PFSK-1 (cell line): ENCODE measurements at regions not wholly inside any gene's neighbourhood (a gene's known extent, or its start where the extent isn't known, plus 50 kb on each side); places are given as distances from the start of the nearest gene placed in this dataset.

Source experiments
- FOXP2 ChIP-seq: optimal IDR thresholded peaks from 2 replicates; pipeline ENCODE3; 2011; ENCODE audit warnings: borderline replicate concordance, control low read depth, inconsistent platforms; ENCODE audit not compliant: insufficient read depth; ENCODE audit errors: extremely low read length, extremely low read depth
- POLR2AphosphoS5 ChIP-seq: IDR thresholded peaks from 2 replicates; pipeline ENCODE4 v1.6.1; 2012; ENCODE audit warnings: low read depth, mild to moderate bottlenecking, control low read depth, low read length, moderate library complexity
- SIN3A ChIP-seq: IDR thresholded peaks from 2 replicates; pipeline ENCODE4 v1.6.1; 2012; ENCODE audit warnings: mild to moderate bottlenecking, low read length, moderate library complexity, borderline replicate concordance; ENCODE audit not compliant: insufficient read depth
- TAF1 ChIP-seq: IDR thresholded peaks from 2 replicates; pipeline ENCODE4 v1.6.1; 2012; ENCODE audit warnings: low read length, control low read depth, borderline replicate concordance; ENCODE audit not compliant: insufficient read depth
- TF ChIP-seq, protein P1 (sequence below), 2 experiments: IDR thresholded peaks; 2 replicates each; pipeline versions ENCODE4 v1.6.1 to v1.8.0; 2011 to 2012; ENCODE audit warnings: low read depth in 2 of 2, low read length in 2 of 2, control low read depth in 1 of 2, inconsistent platforms in 1 of 2, mild to moderate bottlenecking in 1 of 2, moderate library complexity in 1 of 2; ENCODE audit not compliant: insufficient read depth in 1 of 2

DNA sequence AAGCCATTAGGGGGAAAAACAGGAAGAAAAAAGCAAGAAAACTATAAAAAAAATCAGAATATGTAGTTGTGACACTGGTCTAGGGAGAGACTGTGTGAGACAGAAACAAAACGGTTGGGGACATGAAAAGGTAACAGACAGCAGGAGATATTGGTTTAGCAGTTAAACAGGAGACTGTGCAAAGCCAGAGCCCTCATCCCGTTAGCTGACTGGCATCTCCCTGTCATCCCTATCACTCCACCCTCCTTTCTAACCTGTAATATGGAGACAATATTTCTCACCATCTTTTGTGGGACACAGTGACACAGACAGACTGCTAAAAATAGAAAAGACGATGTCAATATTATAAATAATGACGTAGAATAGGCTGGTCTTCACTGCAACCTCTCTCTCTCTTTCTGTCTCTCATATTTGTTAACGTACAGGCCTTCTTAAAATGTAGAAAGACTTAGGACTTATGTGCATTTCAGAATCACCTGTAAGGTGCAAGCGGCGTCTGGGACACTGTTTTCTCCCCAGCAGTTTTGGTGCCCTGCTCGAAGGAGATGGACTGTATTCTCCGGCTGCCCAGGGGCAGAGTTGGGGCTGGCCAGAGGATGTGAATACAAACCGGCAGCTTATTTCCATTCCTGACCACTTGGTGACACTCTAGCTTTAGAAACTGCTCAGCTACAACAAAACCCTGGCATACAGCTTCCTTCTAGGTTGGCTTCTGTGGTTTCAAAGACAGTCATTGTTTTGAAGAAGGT, 190.6 kb downstream of the MAT2B start:
- TF ChIP-seq FOXP2 (no peak), TAF1 (no peak), POLR2AphosphoS5 (no peak), SIN3A (no peak)
- TF ChIP-seq, protein P1, sequence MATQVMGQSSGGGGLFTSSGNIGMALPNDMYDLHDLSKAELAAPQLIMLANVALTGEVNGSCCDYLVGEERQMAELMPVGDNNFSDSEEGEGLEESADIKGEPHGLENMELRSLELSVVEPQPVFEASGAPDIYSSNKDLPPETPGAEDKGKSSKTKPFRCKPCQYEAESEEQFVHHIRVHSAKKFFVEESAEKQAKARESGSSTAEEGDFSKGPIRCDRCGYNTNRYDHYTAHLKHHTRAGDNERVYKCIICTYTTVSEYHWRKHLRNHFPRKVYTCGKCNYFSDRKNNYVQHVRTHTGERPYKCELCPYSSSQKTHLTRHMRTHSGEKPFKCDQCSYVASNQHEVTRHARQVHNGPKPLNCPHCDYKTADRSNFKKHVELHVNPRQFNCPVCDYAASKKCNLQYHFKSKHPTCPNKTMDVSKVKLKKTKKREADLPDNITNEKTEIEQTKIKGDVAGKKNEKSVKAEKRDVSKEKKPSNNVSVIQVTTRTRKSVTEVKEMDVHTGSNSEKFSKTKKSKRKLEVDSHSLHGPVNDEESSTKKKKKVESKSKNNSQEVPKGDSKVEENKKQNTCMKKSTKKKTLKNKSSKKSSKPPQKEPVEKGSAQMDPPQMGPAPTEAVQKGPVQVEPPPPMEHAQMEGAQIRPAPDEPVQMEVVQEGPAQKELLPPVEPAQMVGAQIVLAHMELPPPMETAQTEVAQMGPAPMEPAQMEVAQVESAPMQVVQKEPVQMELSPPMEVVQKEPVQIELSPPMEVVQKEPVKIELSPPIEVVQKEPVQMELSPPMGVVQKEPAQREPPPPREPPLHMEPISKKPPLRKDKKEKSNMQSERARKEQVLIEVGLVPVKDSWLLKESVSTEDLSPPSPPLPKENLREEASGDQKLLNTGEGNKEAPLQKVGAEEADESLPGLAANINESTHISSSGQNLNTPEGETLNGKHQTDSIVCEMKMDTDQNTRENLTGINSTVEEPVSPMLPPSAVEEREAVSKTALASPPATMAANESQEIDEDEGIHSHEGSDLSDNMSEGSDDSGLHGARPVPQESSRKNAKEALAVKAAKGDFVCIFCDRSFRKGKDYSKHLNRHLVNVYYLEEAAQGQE (IDR thresholded peaks at IDR 0.05; ENCODE audit: insufficient read depth in 1 of 2, low read depth in 2 of 2, low read length in 2 of 2): no peak

DNA sequence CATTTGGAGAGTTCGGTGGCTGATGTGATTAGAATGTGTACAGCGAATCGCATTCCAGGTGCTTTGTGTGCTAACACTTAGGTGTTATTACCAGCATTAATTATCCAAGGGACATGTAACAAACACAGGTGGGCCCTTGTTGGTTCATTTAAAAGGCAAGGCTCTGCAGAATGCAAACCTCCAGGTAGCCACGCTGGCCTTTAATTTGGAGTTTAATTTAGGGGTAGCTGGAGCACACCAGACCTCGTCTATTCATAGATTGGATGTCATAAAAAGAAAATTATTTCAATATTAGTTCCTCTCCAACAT, 191.1 kb downstream of the MAT2B start:
- TF ChIP-seq SIN3A (no peak), FOXP2 (no peak), TAF1 (no peak), POLR2AphosphoS5 (no peak)
- TF ChIP-seq, protein P1 (IDR thresholded peaks at IDR 0.05; ENCODE audit: insufficient read depth in 1 of 2, low read depth in 2 of 2, low read length in 2 of 2): no peak

DNA sequence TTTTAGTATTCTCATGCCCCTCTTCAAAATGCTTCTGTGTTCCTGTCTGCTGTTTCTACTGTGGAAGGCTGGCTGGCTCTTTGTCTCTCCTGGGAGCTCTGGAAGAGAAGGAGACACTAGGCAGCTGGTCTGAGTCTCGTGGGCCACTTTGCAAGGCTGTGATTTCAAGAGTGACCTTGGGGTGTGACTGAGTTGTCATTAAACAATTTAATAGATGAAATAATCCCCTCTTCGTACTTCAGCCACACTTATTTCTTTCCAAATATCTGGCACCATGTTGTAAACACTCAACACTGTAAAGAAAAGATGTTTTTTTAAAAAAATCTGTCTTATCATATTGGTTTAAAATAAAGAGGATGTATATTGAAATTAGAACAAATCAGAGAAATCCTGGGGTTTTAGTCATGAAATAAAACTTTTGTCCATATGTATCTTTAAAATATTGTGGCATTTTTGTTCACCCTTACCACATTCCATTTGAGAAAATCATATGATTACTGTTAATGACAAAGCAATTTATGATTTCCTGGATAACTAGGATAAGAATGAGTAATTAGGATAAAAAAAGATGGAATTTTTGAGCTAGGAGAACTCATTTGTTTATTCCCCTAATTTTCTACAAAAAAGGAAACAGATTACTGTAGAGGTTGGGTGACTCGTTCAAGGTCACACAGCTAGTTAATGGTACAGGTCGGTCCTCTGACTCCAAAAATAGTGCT, 200.8 kb downstream of the MAT2B start:
- TF ChIP-seq, protein P1 (IDR thresholded peaks at IDR 0.05; ENCODE audit: insufficient read depth in 1 of 2, low read depth in 2 of 2, low read length in 2 of 2): no peak
- TF ChIP-seq POLR2AphosphoS5 (no peak), SIN3A (no peak), FOXP2 (no peak), TAF1 (no peak)

DNA sequence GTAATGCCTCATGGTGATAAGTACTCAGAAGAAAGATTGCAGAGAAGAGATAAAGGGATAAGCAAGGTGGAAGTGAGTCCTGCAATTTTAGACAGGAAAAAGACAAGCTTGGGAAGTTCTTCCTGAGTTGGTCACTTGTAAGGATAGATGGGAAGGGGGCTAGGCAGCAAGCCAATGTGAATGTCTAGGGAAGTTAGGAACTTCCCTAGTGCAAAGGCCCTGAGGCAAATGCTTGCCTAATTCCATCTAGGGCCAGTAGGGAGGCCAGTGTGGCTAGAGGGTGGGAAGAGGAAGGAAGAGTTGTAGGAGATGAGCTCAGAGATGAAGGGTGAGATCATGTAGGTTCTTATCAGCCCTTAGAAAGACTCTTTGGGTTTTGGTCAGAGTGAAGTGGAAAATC, 206.6 kb downstream of the MAT2B start:
- TF ChIP-seq TAF1 (no peak), SIN3A (no peak), POLR2AphosphoS5 (no peak), FOXP2 (no peak)
- TF ChIP-seq, protein P1 (IDR thresholded peaks at IDR 0.05; ENCODE audit: insufficient read depth in 1 of 2, low read depth in 2 of 2, low read length in 2 of 2): no peak
